PC-3 (cell line): ENCODE measurements at regions not wholly inside any gene's neighbourhood (a gene's known extent, or its start where the extent isn't known, plus 50 kb on each side); places are given as distances from the start of the nearest gene placed in this dataset.

ENCODE experiments used
- CTCF ChIP-seq: fragments of 300-600 bp; sonication (generic); conservative IDR thresholded peaks from 2 replicates; pipeline ENCODE4 v1.5.1; 2017; ENCODE audit warnings: antibody characterized with exemption, low read depth, mild to moderate bottlenecking, low read length
- EZH2 ChIP-seq: fragments of 300-600 bp; sonication (generic); IDR thresholded peaks from one replicate; pipeline ENCODE4 v1.6.1; 2017; ENCODE audit warnings: antibody characterized with exemption, mild to moderate bottlenecking, low read length; ENCODE audit not compliant: unreplicated experiment

GRCh38 chr15:62485170-62485720, 320.2 kb upstream of the C2CD4B start:
- TF ChIP-seq CTCF = no peak
- no peak for TF ChIP-seq EZH2
